ENCODE measurements at regions not wholly inside any gene's neighbourhood (a gene's known extent, or its start where the extent isn't known, plus 50 kb on each side); places are given as distances from the start of the nearest gene placed in this dataset.

- TF ChIP-seq EZH2phosphoT487 (IDR thresholded peaks at IDR 0.05; ENCODE audit: insufficient read depth, low read depth): no peak
- TF ChIP-seq EZH2 (IDR thresholded peaks at IDR 0.05; ENCODE audit: insufficient read depth, poor library complexity, severe bottlenecking): no peak
Observed at GRCh38 chr2:39532933-39533332, 95.8 kb upstream of the MAP4K3 start.

All from GM23248 (cell line).